Fibroblast of mammary gland (primary cell): ENCODE measurements at regions not wholly inside any gene's neighbourhood (a gene's known extent, or its start where the extent isn't known, plus 50 kb on each side); places are given as distances from the start of the nearest gene placed in this dataset.

ENCODE experiments used
- DNase-seq: peaks from one replicate; pipeline ENCODE4 v3.0.0-alpha.2; 2010; ENCODE audit warnings: low read depth
- H3K4me3 ChIP-seq: 2 replicates; pipeline ENCODE4 v1.5.1; 2011; ENCODE audit warnings: low read depth, mild to moderate bottlenecking, low read length, moderate library complexity; ENCODE audit not compliant: control insufficient read depth
- CTCF ChIP-seq: conservative IDR thresholded peaks from 2 replicates; pipeline ENCODE4 v1.5.1; 2011; ENCODE audit warnings: low read depth, low read length, inconsistent platforms; ENCODE audit not compliant: control insufficient read depth, insufficient read depth

GRCh38 chr14:83271663-83272062 is 1738.0 kb upstream of the SEL1L start:
- no peak for TF ChIP-seq CTCF
- no peak for DNase-seq
- no peak overlapping the region for H3K4me3 ChIP-seq

GRCh38 chr14:83280719-83281118 is 1747.1 kb upstream of the SEL1L start:
- H3K4me3 ChIP-seq: no peak overlapping the region
- no peak for DNase-seq
- no peak for TF ChIP-seq CTCF

- no peak for TF ChIP-seq CTCF
- H3K4me3 ChIP-seq: no peak overlapping the region
- no peak for DNase-seq
Measured at GRCh38 chr14:83282706-83283105, 1749.1 kb upstream of the SEL1L start.

GRCh38 chr14:83287300-83287699 is 1753.6 kb upstream of the SEL1L start:
- DNase-seq: no peak
- no peak overlapping the region for H3K4me3 ChIP-seq
- TF ChIP-seq CTCF: no peak

- H3K4me3 ChIP-seq: no peak overlapping the region
- no peak for TF ChIP-seq CTCF
- DNase-seq: no peak
Measured at GRCh38 chr14:83289390-83289789, 1755.7 kb upstream of the SEL1L start.

- DNase-seq: no peak
- no peak for TF ChIP-seq CTCF
- no peak overlapping the region for H3K4me3 ChIP-seq
Measured at GRCh38 chr14:83289896-83290295, 1756.2 kb upstream of the SEL1L start.

- TF ChIP-seq CTCF: no peak
- no peak for DNase-seq
- H3K4me3 ChIP-seq: no peak overlapping the region
Measured at GRCh38 chr14:83290447-83290846, 1756.8 kb upstream of the SEL1L start.
